Keratinocyte (primary cell): ENCODE measurements at regions not wholly inside any gene's neighbourhood (a gene's known extent, or its start where the extent isn't known, plus 50 kb on each side); places are given as distances from the start of the nearest gene placed in this dataset.

Experiments used
- DNase-seq: peaks from one replicate; pipeline ENCODE4 v3.0.0-alpha.2; 2011; ENCODE audit warnings: low read depth, missing footprints, low spot score
- FAIRE-seq: peaks from 2 replicates; lab custom pipeline; 2011; peaks lifted over from hg19 to GRCh38; lab: Jason Lieb, UNC
- H2AFZ ChIP-seq: 2 replicates; pipeline ENCODE4 v1.6.0; 2012; ENCODE audit warnings: low read length, control low read depth, inconsistent platforms; ENCODE audit not compliant: control insufficient read depth
- H3K27ac ChIP-seq: 2 replicates; pipeline ENCODE4 v1.5.1; 2011; ENCODE audit warnings: low read length; ENCODE audit not compliant: control insufficient read depth, insufficient read depth
- H3K27me3 ChIP-seq: 3 replicates; pipeline ENCODE4 v1.6.0; 2011; ENCODE audit warnings: low read length; ENCODE audit not compliant: control insufficient read depth, insufficient read depth; ENCODE audit errors: extremely low read depth
- H3K36me3 ChIP-seq, 2 experiments: 2 replicates in 1 of 2; 3 replicates in 1 of 2; pipeline ENCODE4 v1.5.1; 2011; ENCODE audit warnings: low read length in 2 of 2, mild to moderate bottlenecking in 1 of 2; ENCODE audit not compliant: control insufficient read depth in 2 of 2, insufficient read depth in 2 of 2; ENCODE audit errors: extremely low read depth in 1 of 2
- H3K4me1 ChIP-seq: 3 replicates; pipeline ENCODE4 v1.5.1; 2011; ENCODE audit warnings: low read length; ENCODE audit not compliant: control insufficient read depth, insufficient read depth; ENCODE audit errors: extremely low read depth
- H3K4me2 ChIP-seq: 3 replicates; pipeline ENCODE4 v1.6.0; 2011; ENCODE audit warnings: low read depth, low read length; ENCODE audit not compliant: control insufficient read depth, insufficient read depth; ENCODE audit errors: extremely low read depth
- H3K4me3 ChIP-seq, 3 experiments: fragments of 200-600 bp in 1 of 3; sonication (generic) in 1 of 3; 2 replicates in 2 of 3; 3 replicates in 1 of 3; pipeline ENCODE4 v1.5.1; 2011 to 2016; ENCODE audit warnings: low read length in 3 of 3, mild to moderate bottlenecking in 3 of 3, control low read depth in 2 of 3, inconsistent platforms in 1 of 3, low read depth in 1 of 3, mixed read lengths in 1 of 3, mixed run types in 1 of 3, moderate library complexity in 1 of 3; ENCODE audit not compliant: control insufficient read depth in 2 of 3, insufficient read depth in 2 of 3; ENCODE audit errors: extremely low read depth in 1 of 3
- H3K79me2 ChIP-seq: 2 replicates; pipeline ENCODE4 v1.6.0; 2012; ENCODE audit warnings: low read length; ENCODE audit not compliant: control insufficient read depth, insufficient read depth
- H3K9ac ChIP-seq: 3 replicates; pipeline ENCODE4 v1.6.0; 2011; ENCODE audit warnings: low read length; ENCODE audit not compliant: control insufficient read depth, insufficient read depth; ENCODE audit errors: extremely low read depth
- H3K9me1 ChIP-seq: 3 replicates; pipeline ENCODE4 v1.6.0; 2011; ENCODE audit warnings: low read length; ENCODE audit not compliant: control insufficient read depth, insufficient read depth; ENCODE audit errors: extremely low read depth
- H3K9me3 ChIP-seq: 2 replicates; pipeline ENCODE4 v1.5.1; 2012; ENCODE audit warnings: low read depth, low read length; ENCODE audit not compliant: control insufficient read depth
- H4K20me1 ChIP-seq: 3 replicates; pipeline ENCODE4 v1.6.0; 2011; ENCODE audit warnings: low read length; ENCODE audit not compliant: control insufficient read depth, insufficient read depth; ENCODE audit errors: extremely low read depth
- EZH2 ChIP-seq: IDR thresholded peaks from one replicate; pipeline ENCODE4 v1.6.1; 2012; ENCODE audit warnings: inconsistent platforms, mild to moderate bottlenecking, low read length, moderate library complexity
- dilution Hi-C: fragments of 300-500 bp; cut with MboI; formaldehyde crosslinking; loops from one replicate; pipeline ENCODE4 v1.7.0; 2020; ENCODE audit warnings: low sequenced_read_pairs; ENCODE audit not compliant: extremely low pct_ligation_motif_present
- TF ChIP-seq, protein P1 (sequence below), 3 experiments: IDR thresholded peaks in 1 of 3; conservative IDR thresholded peaks in 1 of 3; optimal IDR thresholded peaks in 1 of 3; 2 replicates in 2 of 3; 3 replicates in 1 of 3; pipeline versions ENCODE3 to v1.5.1; 2011; ENCODE audit warnings: low read length in 3 of 3, mild to moderate bottlenecking in 3 of 3, moderate library complexity in 2 of 3, control low read depth in 1 of 3, inconsistent platforms in 1 of 3; ENCODE audit not compliant: insufficient read depth in 2 of 3; ENCODE audit errors: extremely low read depth in 1 of 3

DNA sequence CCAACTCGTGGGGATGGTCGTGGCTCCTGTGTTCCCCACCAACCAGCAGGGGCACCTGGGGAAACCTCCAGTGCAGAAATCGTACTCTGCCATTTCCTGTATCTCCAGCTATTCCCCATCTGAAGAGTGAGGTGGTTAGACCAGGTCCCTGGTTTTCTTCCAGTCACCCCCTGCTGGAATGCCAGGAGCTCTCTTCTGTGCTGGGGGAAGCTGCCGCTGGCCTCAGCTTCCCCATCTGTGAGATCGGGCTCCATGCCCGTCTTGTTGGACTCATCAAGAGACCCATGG lies 119.7 kb downstream of the INHBB start:
- no peak overlapping the region for H2AFZ ChIP-seq
- no peaks in the 10 kb centered on the region for H3K36me3 ChIP-seq
- H3K4me2 ChIP-seq: no peak overlapping the region
- H3K9me1 ChIP-seq: no peaks in the 10 kb centered on the region
- no peaks in the 10 kb centered on the region for H3K9me3 ChIP-seq
- DNase-seq: no peak
- H3K4me1 ChIP-seq: peaks cover 8% of the 10 kb centered on the region
- no peak for TF ChIP-seq EZH2
- TF ChIP-seq, protein P1, sequence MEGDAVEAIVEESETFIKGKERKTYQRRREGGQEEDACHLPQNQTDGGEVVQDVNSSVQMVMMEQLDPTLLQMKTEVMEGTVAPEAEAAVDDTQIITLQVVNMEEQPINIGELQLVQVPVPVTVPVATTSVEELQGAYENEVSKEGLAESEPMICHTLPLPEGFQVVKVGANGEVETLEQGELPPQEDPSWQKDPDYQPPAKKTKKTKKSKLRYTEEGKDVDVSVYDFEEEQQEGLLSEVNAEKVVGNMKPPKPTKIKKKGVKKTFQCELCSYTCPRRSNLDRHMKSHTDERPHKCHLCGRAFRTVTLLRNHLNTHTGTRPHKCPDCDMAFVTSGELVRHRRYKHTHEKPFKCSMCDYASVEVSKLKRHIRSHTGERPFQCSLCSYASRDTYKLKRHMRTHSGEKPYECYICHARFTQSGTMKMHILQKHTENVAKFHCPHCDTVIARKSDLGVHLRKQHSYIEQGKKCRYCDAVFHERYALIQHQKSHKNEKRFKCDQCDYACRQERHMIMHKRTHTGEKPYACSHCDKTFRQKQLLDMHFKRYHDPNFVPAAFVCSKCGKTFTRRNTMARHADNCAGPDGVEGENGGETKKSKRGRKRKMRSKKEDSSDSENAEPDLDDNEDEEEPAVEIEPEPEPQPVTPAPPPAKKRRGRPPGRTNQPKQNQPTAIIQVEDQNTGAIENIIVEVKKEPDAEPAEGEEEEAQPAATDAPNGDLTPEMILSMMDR (optimal IDR thresholded peaks at IDR 0.05 in 1 of 3, IDR thresholded peaks at IDR 0.05 in 1 of 3, conservative IDR thresholded peaks at IDR 0.05 in 1 of 3; ENCODE audit: extremely low read depth in 1 of 3, insufficient read depth in 2 of 3, low read length in 3 of 3): no peak
- dilution Hi-C loops: no loop called here
- no peaks in the 10 kb centered on the region for H4K20me1 ChIP-seq
- no peaks in the 10 kb centered on the region for H3K27me3 ChIP-seq
- no peaks in the 10 kb centered on the region for H3K79me2 ChIP-seq
- no peak overlapping the region for H3K9ac ChIP-seq
- no peak overlapping the region for H3K27ac ChIP-seq
- no peak for FAIRE-seq
- no peak overlapping the region for H3K4me3 ChIP-seq

DNA sequence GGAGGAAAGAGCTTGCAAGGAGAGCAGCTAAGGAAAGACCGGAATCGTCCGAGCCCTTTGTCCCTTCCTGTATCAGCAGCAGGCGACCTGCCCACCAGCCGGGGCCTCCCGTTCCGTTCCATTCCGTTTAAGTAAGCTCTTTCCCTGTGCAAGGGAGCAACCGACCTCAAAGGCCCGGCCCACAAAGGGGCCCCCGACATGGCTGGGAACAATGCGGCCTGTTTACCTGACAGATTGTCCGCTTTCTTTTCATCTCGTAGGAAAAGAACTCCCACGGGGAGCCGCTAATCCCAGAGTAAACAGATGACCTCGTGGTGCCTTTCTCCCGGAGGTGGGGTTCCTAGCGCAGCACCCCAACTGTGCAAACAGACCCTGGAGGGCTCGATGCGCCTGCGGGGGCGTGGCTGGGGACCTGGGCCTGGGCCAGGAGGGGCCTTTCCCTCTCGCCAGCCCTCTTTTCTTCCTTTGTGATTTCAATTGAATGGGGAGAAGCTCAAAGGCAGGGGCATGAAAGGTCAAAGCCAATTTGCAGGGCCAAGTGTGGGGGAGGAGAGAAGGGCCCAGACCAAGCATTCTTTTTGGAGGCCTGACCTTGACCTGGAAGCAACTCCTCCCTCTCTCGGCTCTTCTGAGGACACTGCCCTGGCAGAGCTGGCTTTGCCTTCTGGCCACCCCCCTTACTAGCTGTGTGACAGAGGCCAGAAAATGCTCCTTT lies 120.2 kb downstream of the INHBB start:
- Histone ChIP-seq H3K9ac (no peak overlapping the region), H3K36me3 (no peaks in the 10 kb centered on the region), H3K27me3 (no peaks in the 10 kb centered on the region), H3K79me2 (no peaks in the 10 kb centered on the region), H3K9me3 (no peaks in the 10 kb centered on the region), H2AFZ (no peak overlapping the region), H3K4me2 (no peak overlapping the region), H3K4me3 (no peak overlapping the region), H4K20me1 (no peaks in the 10 kb centered on the region), H3K27ac (no peak overlapping the region), H3K9me1 (no peaks in the 10 kb centered on the region), H3K4me1 (peaks cover 13% of the 10 kb centered on the region)
- FAIRE-seq (no peak), DNase-seq (no peak)
- dilution Hi-C loops: no loop called here
- TF ChIP-seq, protein P1 (optimal IDR thresholded peaks at IDR 0.05 in 1 of 3, IDR thresholded peaks at IDR 0.05 in 1 of 3, conservative IDR thresholded peaks at IDR 0.05 in 1 of 3; ENCODE audit: extremely low read depth in 1 of 3, insufficient read depth in 2 of 3, low read length in 3 of 3): no peak
